HEK293 (cell line): ENCODE measurements at regions not wholly inside any gene's neighbourhood (a gene's known extent, or its start where the extent isn't known, plus 50 kb on each side); places are given as distances from the start of the nearest gene placed in this dataset.

Experiments
- CTCF ChIA-PET: fragments of 350-600 bp; formaldehyde crosslinking; extraction: SDS; loops from one replicate; lab custom pipeline; 2021; ENCODE audit warnings: antibody characterized with exemption; lab: Yijun Ruan, JAX
- POLR2A ChIA-PET: fragments of 300-600 bp; formaldehyde crosslinking; extraction: SDS; loops from one replicate; lab custom pipeline; 2020; ENCODE audit warnings: antibody characterized with exemption, inconsistent platforms; lab: Yijun Ruan, JAX
- H3K27ac ChIP-seq: fragments of 200-500 bp; sonication (Bioruptor generic); 2 replicates; pipeline ENCODE4 v1.5.1; 2014; ENCODE audit warnings: low read depth, low read length, control low read depth, inconsistent platforms; ENCODE audit errors: extremely low read depth
- H3K36me3 ChIP-seq, 2 experiments: fragments of 200-500 bp in 1 of 2; sonication (Bioruptor generic) in 1 of 2; 1 replicate in 1 of 2; 2 replicates in 1 of 2; pipeline ENCODE4 v1.5.1; 2014 to 2017; ENCODE audit warnings: inconsistent platforms in 2 of 2, low read length in 2 of 2; ENCODE audit not compliant: control insufficient read depth in 2 of 2, insufficient read depth in 1 of 2
- H3K4me1 ChIP-seq: fragments of 200-500 bp; sonication (Bioruptor generic); 2 replicates; pipeline ENCODE4 v1.5.1; 2014; ENCODE audit warnings: mild to moderate bottlenecking, low read length, inconsistent platforms; ENCODE audit not compliant: control insufficient read depth, insufficient read depth
- H3K4me3 ChIP-seq: 2 replicates; pipeline ENCODE4 v1.5.1; 2011; ENCODE audit warnings: low read depth, mild to moderate bottlenecking, control low read depth, low read length, moderate library complexity
- H3K9me3 ChIP-seq: fragments of 200-500 bp; sonication (Bioruptor generic); 2 replicates; pipeline ENCODE4 v1.5.1; 2014; ENCODE audit warnings: low read depth, low read length, inconsistent platforms; ENCODE audit not compliant: control insufficient read depth, insufficient read depth
- GLI2 ChIP-seq: fragments of 450-650 bp; formaldehyde crosslinking; IDR thresholded peaks from 2 replicates; pipeline ENCODE4; 2017; ENCODE audit warnings: missing biosample characterization, missing genetic modification characterization, low read depth, borderline replicate concordance
- PRDM1 ChIP-seq: fragments of 450-650 bp; formaldehyde crosslinking; IDR thresholded peaks from 2 replicates; pipeline ENCODE4; 2016; ENCODE audit warnings: missing biosample characterization, missing genetic modification characterization
- SALL2 ChIP-seq: fragments of 450-650 bp; formaldehyde crosslinking; IDR thresholded peaks from 2 replicates; pipeline ENCODE4 v1.5.0; 2017; ENCODE audit warnings: missing biosample characterization, mild to moderate bottlenecking, missing genetic modification characterization, borderline replicate concordance
- SCRT1 ChIP-seq: fragments of 450-650 bp; formaldehyde crosslinking; IDR thresholded peaks from 2 replicates; pipeline ENCODE4 v1.5.1; 2016; ENCODE audit warnings: missing biosample characterization, missing genetic modification characterization, borderline replicate concordance
- WT1 ChIP-seq: fragments of 450-650 bp; formaldehyde crosslinking; IDR thresholded peaks from 2 replicates; pipeline ENCODE4 v1.5.1; 2016; ENCODE audit warnings: missing biosample characterization, missing genetic modification characterization
- ZBTB17 ChIP-seq: fragments of 450-650 bp; formaldehyde crosslinking; IDR thresholded peaks from 2 replicates; pipeline ENCODE4 v1.5.1; 2016; ENCODE audit warnings: missing biosample characterization, missing genetic modification characterization
- ZBTB20 ChIP-seq: fragments of 450-650 bp; formaldehyde crosslinking; IDR thresholded peaks from 2 replicates; pipeline ENCODE4 v1.5.1; 2016; ENCODE audit warnings: missing biosample characterization, missing genetic modification characterization
- ZFP41 ChIP-seq: fragments of 450-650 bp; formaldehyde crosslinking; IDR thresholded peaks from 2 replicates; pipeline ENCODE4 v1.5.1; 2016; ENCODE audit warnings: missing biosample characterization, missing genetic modification characterization, borderline replicate concordance
- ZNF121 ChIP-seq: fragments of 450-650 bp; formaldehyde crosslinking; IDR thresholded peaks from 2 replicates; pipeline ENCODE4 v1.5.1; 2016; ENCODE audit warnings: missing biosample characterization, missing genetic modification characterization
- ZNF157 ChIP-seq: fragments of 450-650 bp; formaldehyde crosslinking; IDR thresholded peaks from 2 replicates; pipeline ENCODE4 v1.5.1; 2016; ENCODE audit warnings: missing biosample characterization, missing genetic modification characterization
- ZNF221 ChIP-seq: fragments of 450-650 bp; formaldehyde crosslinking; IDR thresholded peaks from 2 replicates; pipeline ENCODE4 v1.5.1; 2017; ENCODE audit warnings: missing biosample characterization, missing genetic modification characterization, borderline replicate concordance
- ZNF223 ChIP-seq: fragments of 450-650 bp; formaldehyde crosslinking; IDR thresholded peaks from 2 replicates; pipeline ENCODE4 v1.5.1; 2016; ENCODE audit warnings: missing biosample characterization, missing genetic modification characterization
- ZNF24 ChIP-seq: fragments of 450-650 bp; formaldehyde crosslinking; IDR thresholded peaks from 2 replicates; pipeline ENCODE4 v1.5.1; 2016; ENCODE audit warnings: missing biosample characterization, missing genetic modification characterization
- ZNF26 ChIP-seq: fragments of 450-650 bp; formaldehyde crosslinking; IDR thresholded peaks from 2 replicates; pipeline ENCODE4 v1.5.1; 2016; ENCODE audit warnings: missing biosample characterization, missing genetic modification characterization
- ZNF266 ChIP-seq: fragments of 450-650 bp; formaldehyde crosslinking; IDR thresholded peaks from 2 replicates; pipeline ENCODE4 v1.5.1; 2016; ENCODE audit warnings: missing biosample characterization, missing genetic modification characterization, low read depth
- ZNF302 ChIP-seq: fragments of 450-650 bp; formaldehyde crosslinking; IDR thresholded peaks from 2 replicates; pipeline ENCODE4 v1.5.1; 2016; ENCODE audit warnings: missing biosample characterization, missing genetic modification characterization, low read depth
- ZNF324 ChIP-seq: fragments of 450-650 bp; formaldehyde crosslinking; IDR thresholded peaks from 2 replicates; pipeline ENCODE4 v1.5.1; 2016; ENCODE audit warnings: missing biosample characterization, missing genetic modification characterization
- ZNF404 ChIP-seq: fragments of 450-650 bp; formaldehyde crosslinking; IDR thresholded peaks from 2 replicates; pipeline ENCODE4 v1.5.1; 2017; ENCODE audit warnings: missing biosample characterization, missing genetic modification characterization
- ZNF560 ChIP-seq: fragments of 450-650 bp; formaldehyde crosslinking; IDR thresholded peaks from 2 replicates; pipeline ENCODE4 v1.5.1; 2017; ENCODE audit warnings: missing biosample characterization, missing genetic modification characterization, borderline replicate concordance
- ZNF629 ChIP-seq: fragments of 450-650 bp; formaldehyde crosslinking; IDR thresholded peaks from 2 replicates; pipeline ENCODE4 v1.5.1; 2017; ENCODE audit warnings: missing biosample characterization, missing genetic modification characterization
- ZNF677 ChIP-seq: fragments of 450-650 bp; IDR thresholded peaks from 2 replicates; pipeline ENCODE4 v1.5.0; 2018; ENCODE audit warnings: missing biosample characterization, mild to moderate bottlenecking, missing genetic modification characterization, moderate library complexity
- ZNF785 ChIP-seq: fragments of 450-650 bp; formaldehyde crosslinking; IDR thresholded peaks from 2 replicates; pipeline ENCODE4 v1.5.1; 2016; ENCODE audit warnings: missing biosample characterization, missing genetic modification characterization
- TF ChIP-seq, protein P1 (sequence below): fragments of 450-650 bp; formaldehyde crosslinking; IDR thresholded peaks from 2 replicates; pipeline ENCODE4 v1.5.1; 2016; ENCODE audit warnings: missing biosample characterization, missing genetic modification characterization
- TF ChIP-seq, protein P2 (sequence below): fragments of 450-650 bp; formaldehyde crosslinking; IDR thresholded peaks from 2 replicates; pipeline ENCODE4 v1.5.1; 2016; ENCODE audit warnings: missing biosample characterization, missing genetic modification characterization

- TF ChIP-seq GLI2 (tag by site-specific recombination) (no peak), SCRT1 (tag by site-specific recombination) (no peak)
- TF ChIP-seq, all 188 proteins: peak for 0
Measured at GRCh38 chr15:93694033-93694432, 537.3 kb upstream of the MCTP2 start (continued).

GRCh38 chr15:93683651-93684050 lies 547.7 kb upstream of the MCTP2 start:
- ChIA-PET CTCF (interaction anchor here (0.6 kb wide), 1 partner anchor 31 kb away, joined by 3 read pairs; no protein-coding TSS in a partner anchor), POLR2A (no interaction called here)
- no peak overlapping the region for H3K4me3 ChIP-seq
- peaks cover 3% of the 10 kb centered on the region; the same call in 1 of the 2 replicates for H3K9me3 ChIP-seq
- no peaks in the 10 kb centered on the region for H3K4me1 ChIP-seq
- no peak overlapping the region for H3K27ac ChIP-seq
- TF ChIP-seq ZNF629 (tag by site-specific recombination), result no peak
- TF ChIP-seq PRDM1 (tag by site-specific recombination), result no peak
- TF ChIP-seq ZBTB17 (tag by site-specific recombination), result no peak
- no peak for TF ChIP-seq ZNF157 (tag by site-specific recombination)
- no peak for TF ChIP-seq ZNF324 (tag by site-specific recombination)
- TF ChIP-seq, protein P1, sequence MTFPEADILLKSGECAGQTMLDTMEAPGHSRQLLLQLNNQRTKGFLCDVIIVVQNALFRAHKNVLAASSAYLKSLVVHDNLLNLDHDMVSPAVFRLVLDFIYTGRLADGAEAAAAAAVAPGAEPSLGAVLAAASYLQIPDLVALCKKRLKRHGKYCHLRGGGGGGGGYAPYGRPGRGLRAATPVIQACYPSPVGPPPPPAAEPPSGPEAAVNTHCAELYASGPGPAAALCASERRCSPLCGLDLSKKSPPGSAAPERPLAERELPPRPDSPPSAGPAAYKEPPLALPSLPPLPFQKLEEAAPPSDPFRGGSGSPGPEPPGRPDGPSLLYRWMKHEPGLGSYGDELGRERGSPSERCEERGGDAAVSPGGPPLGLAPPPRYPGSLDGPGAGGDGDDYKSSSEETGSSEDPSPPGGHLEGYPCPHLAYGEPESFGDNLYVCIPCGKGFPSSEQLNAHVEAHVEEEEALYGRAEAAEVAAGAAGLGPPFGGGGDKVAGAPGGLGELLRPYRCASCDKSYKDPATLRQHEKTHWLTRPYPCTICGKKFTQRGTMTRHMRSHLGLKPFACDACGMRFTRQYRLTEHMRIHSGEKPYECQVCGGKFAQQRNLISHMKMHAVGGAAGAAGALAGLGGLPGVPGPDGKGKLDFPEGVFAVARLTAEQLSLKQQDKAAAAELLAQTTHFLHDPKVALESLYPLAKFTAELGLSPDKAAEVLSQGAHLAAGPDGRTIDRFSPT (tag by site-specific recombination), result no peak
- TF ChIP-seq ZNF560, result no peak
- no peak for TF ChIP-seq SALL2
- TF ChIP-seq ZNF404 (tag by site-specific recombination), result no peak
- TF ChIP-seq ZNF266, result no peak
- TF ChIP-seq ZNF223 (tag by site-specific recombination), result no peak
- no peaks in the 10 kb centered on the region for H3K36me3 ChIP-seq

DNA sequence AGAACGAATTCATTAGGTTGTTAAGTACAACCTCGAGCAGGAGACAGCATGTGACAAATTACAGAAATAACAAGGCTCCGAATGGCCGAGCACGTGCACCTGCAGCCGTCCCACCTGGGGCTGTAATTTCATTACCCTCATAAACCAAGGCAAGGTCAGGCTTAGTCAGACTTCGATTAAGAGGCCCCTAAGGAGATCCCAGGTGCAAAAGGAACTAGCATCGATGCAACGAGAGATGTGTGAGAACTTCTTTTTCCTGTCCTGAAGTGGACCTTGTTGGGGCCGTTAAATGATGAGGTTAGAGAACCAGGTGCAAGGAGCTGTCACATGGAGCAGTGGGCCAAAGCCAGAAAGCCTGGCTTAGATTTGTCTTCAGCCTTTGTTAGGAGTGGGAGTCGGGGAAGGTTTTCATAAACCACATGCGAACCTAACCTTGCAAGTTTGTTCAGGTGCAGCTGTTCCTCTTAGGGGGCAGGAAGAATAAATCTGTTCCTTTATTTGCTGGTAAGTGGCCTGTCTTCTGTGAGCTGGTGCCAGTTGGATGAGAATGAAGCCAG lies 559.9 kb upstream of the MCTP2 start:
- Histone ChIP-seq H3K9me3 (no peaks in the 10 kb centered on the region), H3K36me3 (no peaks in the 10 kb centered on the region), H3K4me1 (no peaks in the 10 kb centered on the region), H3K4me3 (no peak overlapping the region), H3K27ac (no peak overlapping the region)
- ChIA-PET CTCF (no interaction called here), POLR2A (no interaction called here)
- TF ChIP-seq ZFP41 (tag by site-specific recombination) (no peak), ZNF302 (tag by site-specific recombination) (no peak)

DNA sequence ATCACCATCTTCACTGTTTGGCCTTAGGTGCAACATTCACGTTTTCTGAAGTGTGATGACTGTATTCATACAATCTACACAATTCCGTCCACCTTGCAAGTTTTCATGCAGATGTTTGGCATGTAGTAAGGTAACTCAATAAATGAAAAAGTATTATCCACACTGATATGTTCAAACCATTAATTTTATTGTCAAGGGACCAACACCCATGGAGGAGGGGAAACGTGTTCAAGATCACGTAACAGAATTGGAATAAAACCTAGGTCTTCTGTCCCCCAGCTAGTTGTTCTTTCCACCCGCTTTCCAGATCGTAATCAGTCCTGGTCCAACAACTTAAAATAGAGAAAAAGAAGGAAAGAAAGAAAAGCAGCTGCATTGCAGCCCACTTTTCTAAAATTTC lies 560.4 kb upstream of the MCTP2 start:
- Histone ChIP-seq H3K36me3 (no peaks in the 10 kb centered on the region), H3K27ac (no peak overlapping the region), H3K4me1 (no peaks in the 10 kb centered on the region), H3K9me3 (no peaks in the 10 kb centered on the region), H3K4me3 (no peak overlapping the region)
- ChIA-PET POLR2A (no interaction called here), CTCF (no interaction called here)
- TF ChIP-seq, protein P1 (tag by site-specific recombination), result no peak
- no peak for TF ChIP-seq ZNF677 (tag by site-specific recombination)
- no peak for TF ChIP-seq ZNF26 (tag by site-specific recombination)
- no peak for TF ChIP-seq WT1
- TF ChIP-seq ZBTB20 (tag by site-specific recombination), result no peak
- TF ChIP-seq, protein P2, sequence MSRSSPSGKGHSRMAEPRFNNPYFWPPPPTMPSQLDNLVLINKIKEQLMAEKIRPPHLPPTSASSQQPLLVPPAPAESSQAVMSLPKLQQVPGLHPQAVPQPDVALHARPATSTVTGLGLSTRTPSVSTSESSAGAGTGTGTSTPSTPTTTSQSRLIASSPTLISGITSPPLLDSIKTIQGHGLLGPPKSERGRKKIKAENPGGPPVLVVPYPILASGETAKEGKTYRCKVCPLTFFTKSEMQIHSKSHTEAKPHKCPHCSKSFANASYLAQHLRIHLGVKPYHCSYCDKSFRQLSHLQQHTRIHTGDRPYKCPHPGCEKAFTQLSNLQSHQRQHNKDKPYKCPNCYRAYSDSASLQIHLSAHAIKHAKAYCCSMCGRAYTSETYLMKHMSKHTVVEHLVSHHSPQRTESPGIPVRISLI (tag by site-specific recombination), result no peak
- no peak for TF ChIP-seq ZNF121 (tag by site-specific recombination)
- TF ChIP-seq ZNF785, result no peak
- TF ChIP-seq ZNF221, result no peak
- TF ChIP-seq ZNF24, result no peak
